PC-3 (cell line): ENCODE measurements at regions not wholly inside any gene's neighbourhood (a gene's known extent, or its start where the extent isn't known, plus 50 kb on each side); places are given as distances from the start of the nearest gene placed in this dataset.

Experiments
- ATAC-seq: fragments of 200-7000 bp; cut with Tn5 transposase; 2 replicates; pipeline ENCODE4 v1.9.1; 2020; ENCODE audit warnings: mild to moderate bottlenecking, moderate library complexity
- BruUV-seq: library from RNA; stranded (reverse); fragments of 400-500 nt; replicated peaks from 2 replicates; lab custom pipeline; 2021; lab: Mats Ljungman, UMichigan
- CTCF ChIA-PET: fragments of 300-600 bp; sonication (Branson Sonifier 250); formaldehyde crosslinking; loops from one replicate; lab custom pipeline; 2022; ENCODE audit warnings: antibody characterized with exemption; lab: Charles Lee
- POLR2A ChIA-PET: fragments of 300-600 bp; sonication (Branson Sonifier 250); formaldehyde crosslinking; loops from one replicate; lab custom pipeline; 2022; ENCODE audit warnings: antibody characterized with exemption; ENCODE audit not compliant: unreplicated experiment; lab: Charles Lee
- DNase-seq: peaks from one replicate; pipeline ENCODE4 v3.0.0-alpha.2; 2015
- H2AFZ ChIP-seq: fragments of 300-600 bp; sonication (generic); 2 replicates; pipeline ENCODE4 v1.6.0; 2016; ENCODE audit warnings: antibody characterized with exemption, low read length
- H3F3A ChIP-seq: fragments of 300-600 bp; sonication (generic); one replicate; pipeline ENCODE4 v1.6.0; 2017; ENCODE audit warnings: antibody characterized with exemption, low read length, control low read depth, mild to moderate bottlenecking; ENCODE audit not compliant: unreplicated experiment
- H3K27ac ChIP-seq: fragments of 300-600 bp; sonication (generic); 2 replicates; pipeline ENCODE4 v1.5.1; 2016; ENCODE audit warnings: mild to moderate bottlenecking, low read length
- H3K27me3 ChIP-seq: fragments of 300-600 bp; sonication (generic); 2 replicates; pipeline ENCODE4 v1.6.1; 2016; ENCODE audit warnings: low read length, mixed read lengths
- H3K36me3 ChIP-seq: fragments of 300-600 bp; sonication (generic); 2 replicates; pipeline ENCODE4 v1.6.1; 2016; ENCODE audit warnings: low read depth, mixed run types, low read length, mixed read lengths
- H3K4me1 ChIP-seq: fragments of 300-600 bp; sonication (generic); 2 replicates; pipeline ENCODE4 v1.5.1; 2016; ENCODE audit warnings: low read length; ENCODE audit not compliant: insufficient read depth
- H3K4me2 ChIP-seq: fragments of 300-600 bp; sonication (generic); 2 replicates; pipeline ENCODE4 v1.6.0; 2016; ENCODE audit warnings: low read length
- H3K4me3 ChIP-seq: fragments of 300-600 bp; sonication (generic); 2 replicates; pipeline ENCODE4 v1.5.1; 2016; ENCODE audit warnings: mild to moderate bottlenecking, low read length, mixed read lengths
- H3K79me2 ChIP-seq: fragments of 300-600 bp; sonication (generic); 2 replicates; pipeline ENCODE4 v1.6.1; 2017; ENCODE audit warnings: low read length, mixed read lengths
- H3K9ac ChIP-seq: fragments of 300-600 bp; sonication (generic); 2 replicates; pipeline ENCODE4 v1.6.0; 2016; ENCODE audit warnings: mild to moderate bottlenecking, low read length
- H3K9me2 ChIP-seq: fragments of 300-600 bp; sonication (generic); replicated peaks from 2 replicates; pipeline ENCODE4 v1.6.1; 2016; ENCODE audit warnings: mixed run types, low read length, mixed read lengths
- H3K9me3 ChIP-seq: fragments of 300-600 bp; sonication (generic); 2 replicates; pipeline ENCODE4 v1.6.1; 2016; ENCODE audit warnings: low read length, mixed read lengths
- H4K20me1 ChIP-seq: fragments of 300-600 bp; sonication (generic); 2 replicates; pipeline ENCODE4 v1.6.1; 2016; ENCODE audit warnings: low read length, mixed read lengths
- CTCF ChIP-seq: fragments of 300-600 bp; sonication (generic); conservative IDR thresholded peaks from 2 replicates; pipeline ENCODE4 v1.5.1; 2017; ENCODE audit warnings: antibody characterized with exemption, low read depth, mild to moderate bottlenecking, low read length
- EZH2 ChIP-seq: fragments of 300-600 bp; sonication (generic); IDR thresholded peaks from one replicate; pipeline ENCODE4 v1.6.1; 2017; ENCODE audit warnings: antibody characterized with exemption, mild to moderate bottlenecking, low read length; ENCODE audit not compliant: unreplicated experiment
- EZH2phosphoT487 ChIP-seq: fragments of 300-600 bp; sonication (generic); IDR thresholded peaks from 2 replicates; pipeline ENCODE4 v1.6.1; 2018; ENCODE audit warnings: mild to moderate bottlenecking, antibody characterized with exemption, low read length, borderline replicate concordance
- intact Hi-C: fragments of 100-400 bp; cut with micrococcal nuclease; formaldehyde crosslinking; loops from 2 replicates; pipeline ENCODE4 v1.9.0; 2023

DNA sequence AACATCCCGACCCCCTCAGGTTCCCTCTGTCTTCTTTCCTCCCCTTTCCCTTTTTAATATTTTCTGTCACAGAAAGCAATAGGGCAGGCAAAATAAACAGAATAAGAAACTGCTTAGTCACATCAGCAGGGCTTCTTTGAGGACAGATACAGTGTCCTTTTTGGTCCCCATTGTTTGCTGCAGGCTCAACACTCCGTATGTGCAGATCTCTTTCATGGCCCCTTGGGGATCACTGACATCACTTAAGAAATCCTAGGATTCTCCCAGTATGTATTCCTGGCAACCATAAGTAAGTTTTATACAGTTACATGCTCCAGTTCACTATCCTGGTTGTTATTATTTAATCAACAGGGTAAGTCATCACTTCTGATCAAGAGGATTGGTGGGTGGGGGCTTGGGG, 448.0 kb downstream of the NKX6-1 start:
- Histone ChIP-seq H3K4me1 (no peaks in the 10 kb centered on the region), H3K9me3 (no peaks in the 10 kb centered on the region), H3K9me2 (no peaks in the 10 kb centered on the region), H3K27me3 (no peaks in the 10 kb centered on the region), H4K20me1 (no peaks in the 10 kb centered on the region), H3F3A (no peaks in the 10 kb centered on the region), H3K9ac (no peak overlapping the region), H3K4me2 (no peak overlapping the region), H3K79me2 (no peaks in the 10 kb centered on the region), H3K4me3 (no peak overlapping the region), H2AFZ (no peak overlapping the region), H3K36me3 (no peaks in the 10 kb centered on the region), H3K27ac (no peak overlapping the region)
- ChIA-PET CTCF (no interaction called here), POLR2A (no interaction called here)
- ATAC-seq (no peak), DNase-seq (no peak)
- intact Hi-C loops: no loop called here
- TF ChIP-seq EZH2 (no peak), CTCF (no peak), EZH2phosphoT487 (no peak)
- BruUV-seq: no TSS peak

DNA sequence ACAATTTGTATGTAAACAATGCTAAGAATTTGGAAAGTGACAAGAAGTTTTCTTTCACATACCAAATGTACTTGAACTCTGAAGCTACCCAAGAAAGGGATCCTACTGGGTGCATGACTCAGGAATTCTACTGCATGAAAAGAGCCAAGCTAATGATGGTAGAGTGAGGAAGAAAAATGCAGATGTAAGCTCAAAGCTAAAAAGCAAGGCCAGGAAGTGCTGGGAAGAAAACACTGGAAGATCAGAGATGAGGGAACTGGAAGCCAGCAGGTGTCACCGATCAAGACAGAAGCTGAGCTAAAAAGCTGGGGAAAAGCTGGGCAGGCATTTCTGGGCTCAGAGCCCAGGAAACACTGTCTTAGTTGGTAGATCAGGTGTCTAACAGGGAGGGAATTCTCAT, 449.1 kb downstream of the NKX6-1 start:
- no peaks in the 10 kb centered on the region for H3K4me1 ChIP-seq
- peak; percentile 5 for DNase-seq
- H4K20me1 ChIP-seq: no peaks in the 10 kb centered on the region
- H3K4me3 ChIP-seq: no peak overlapping the region
- ChIA-PET CTCF (no interaction called here), POLR2A (no interaction called here)
- no peaks in the 10 kb centered on the region for H3F3A ChIP-seq
- no peaks in the 10 kb centered on the region for H3K79me2 ChIP-seq
- no peak overlapping the region for H2AFZ ChIP-seq
- no peaks in the 10 kb centered on the region for H3K36me3 ChIP-seq
- H3K9me3 ChIP-seq: no peaks in the 10 kb centered on the region
- no peaks in the 10 kb centered on the region for H3K27me3 ChIP-seq
- no TSS peak for BruUV-seq
- H3K4me2 ChIP-seq: no peak overlapping the region
- ATAC-seq: no peak
- TF ChIP-seq EZH2phosphoT487: no peak
- TF ChIP-seq EZH2: no peak
- TF ChIP-seq CTCF: no peak
- no peaks in the 10 kb centered on the region for H3K9me2 ChIP-seq
- intact Hi-C loops: no loop called here
- H3K9ac ChIP-seq: no peak overlapping the region
- no peak overlapping the region for H3K27ac ChIP-seq

DNA sequence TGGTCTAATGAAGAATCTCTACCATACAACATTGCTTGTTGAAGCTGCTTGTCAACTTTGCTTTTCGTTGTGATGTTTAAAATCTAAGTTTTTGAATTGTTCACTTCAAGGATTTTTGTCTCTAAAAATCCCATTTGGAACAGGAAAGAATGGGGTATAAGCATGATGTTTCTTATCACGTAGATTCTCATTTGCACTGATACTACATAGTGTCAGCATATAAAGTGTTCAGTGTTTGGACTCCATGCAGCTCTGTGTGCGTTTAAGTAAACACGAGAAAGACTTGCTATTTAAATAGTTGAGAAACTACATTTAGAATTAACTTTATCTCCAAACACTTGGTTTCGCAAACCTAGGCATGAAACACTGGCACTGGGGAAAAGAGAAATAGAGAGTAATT, 452.5 kb downstream of the NKX6-1 start:
- intact Hi-C loops: no loop called here
- no peaks in the 10 kb centered on the region for H3K9me3 ChIP-seq
- no peaks in the 10 kb centered on the region for H3F3A ChIP-seq
- no peaks in the 10 kb centered on the region for H3K27me3 ChIP-seq
- H3K9me2 ChIP-seq: no peaks in the 10 kb centered on the region
- H3K27ac ChIP-seq: no peak overlapping the region
- H3K36me3 ChIP-seq: no peaks in the 10 kb centered on the region
- ChIA-PET CTCF (no interaction called here), POLR2A (no interaction called here)
- H2AFZ ChIP-seq: no peak overlapping the region
- H3K4me3 ChIP-seq: no peak overlapping the region
- H4K20me1 ChIP-seq: no peaks in the 10 kb centered on the region
- H3K9ac ChIP-seq: no peak overlapping the region
- no peaks in the 10 kb centered on the region for H3K4me1 ChIP-seq
- H3K4me2 ChIP-seq: no peak overlapping the region
- TF ChIP-seq CTCF (no peak), EZH2phosphoT487 (no peak)
- no TSS peak for BruUV-seq
- no peak for ATAC-seq
- no peaks in the 10 kb centered on the region for H3K79me2 ChIP-seq
- DNase-seq: no peak
